ENCODE measurements at regions not wholly inside any gene's neighbourhood (a gene's known extent, or its start where the extent isn't known, plus 50 kb on each side); places are given as distances from the start of the nearest gene placed in this dataset.

GRCh38 chr10:123240250-123240649, 86.0 kb downstream of the BUB3 start:
- TF ChIP-seq POLR2AphosphoS5 (IDR thresholded peaks at IDR 0.05): no peak
- TF ChIP-seq CTCF (IDR thresholded peaks at IDR 0.05): no peak
- TF ChIP-seq POLR2A (IDR thresholded peaks at IDR 0.05; ENCODE audit: low read depth): no peak
- no peak for TF ChIP-seq EP300 (IDR thresholded peaks at IDR 0.05)
